B cell (primary cell): ENCODE measurements at regions not wholly inside any gene's neighbourhood (a gene's known extent, or its start where the extent isn't known, plus 50 kb on each side); places are given as distances from the start of the nearest gene placed in this dataset.

Experiments used
- ATAC-seq: fragments of 200-7000 bp; cut with Tn5 transposase; one replicate; pipeline ENCODE4 v1.10.0; 2021; ENCODE audit warnings: low read depth, mild to moderate bottlenecking, moderate number of reproducible peaks, moderate library complexity
- CTCF ChIA-PET: fragments of 350-600 bp; sonication (Branson Sonifier 250); formaldehyde crosslinking; loops from one replicate; lab custom pipeline; 2021; ENCODE audit warnings: antibody characterized with exemption, inconsistent platforms; lab: Charles Lee
- POLR2A ChIA-PET: fragments of 350-600 bp; sonication (Branson Sonifier 250); formaldehyde crosslinking; loops from one replicate; lab custom pipeline; 2021; ENCODE audit warnings: antibody characterized with exemption; lab: Charles Lee
- DNase-seq: peaks from one replicate; pipeline ENCODE4 v3.0.0; 2013
- H2AFZ ChIP-seq: 2 replicates; pipeline ENCODE4 v1.6.1; 2012; ENCODE audit warnings: mild to moderate bottlenecking, low read depth, low read length; ENCODE audit not compliant: insufficient read depth, poor library complexity, severe bottlenecking
- H3K27ac ChIP-seq, 2 donors: 1 replicate in 1 of 2; 2 replicates in 1 of 2; pipeline ENCODE4 v1.5.1; 2012 to 2013; ENCODE audit warnings: low read length in 2 of 2, mild to moderate bottlenecking in 2 of 2, moderate library complexity in 1 of 2
- H3K27me3 ChIP-seq, 4 experiments: fragments of 200-600 bp in 1 of 4; sonication (generic) in 1 of 4; replicated peaks in 1 of 4; 1 replicate in 2 of 4; 2 replicates in 2 of 4; pipeline versions ENCODE4 v1.6.1 to v1.7.0; 2013 to 2016; ENCODE audit warnings: low read length in 3 of 4, mild to moderate bottlenecking in 2 of 4, mixed read lengths in 1 of 4, moderate library complexity in 1 of 4; ENCODE audit not compliant: insufficient read depth in 4 of 4, control insufficient read depth in 3 of 4; ENCODE audit errors: control extremely low read depth in 1 of 4
- H3K36me3 ChIP-seq, 2 experiments: replicated peaks in 1 of 2; 1 replicate in 1 of 2; 2 replicates in 1 of 2; pipeline versions ENCODE4 v1.6.1 to v1.7.1; 2013; ENCODE audit warnings: low read length in 1 of 2; ENCODE audit not compliant: insufficient read depth in 2 of 2, control insufficient read depth in 1 of 2; ENCODE audit errors: control extremely low read depth in 1 of 2, extremely low read depth in 1 of 2
- H3K4me1 ChIP-seq, 2 donors: fragments of 200-600 bp in 1 of 2; sonication (generic) in 1 of 2; 1 replicate in 1 of 2; 2 replicates in 1 of 2; pipeline versions ENCODE4 v1.5.1 to v1.6.1; 2013 to 2017; ENCODE audit warnings: low read length in 2 of 2; ENCODE audit not compliant: control insufficient read depth in 2 of 2, insufficient read depth in 2 of 2
- H3K4me2 ChIP-seq: replicated peaks from 2 replicates; pipeline ENCODE3; 2012; ENCODE audit warnings: mild to moderate bottlenecking, low read depth, low read length; ENCODE audit not compliant: poor library complexity, severe bottlenecking
- H3K4me3 ChIP-seq, 5 experiments: fragments of 200-600 bp in 1 of 5; sonication (generic) in 1 of 5; 1 replicate in 3 of 5; 2 replicates in 2 of 5; pipeline versions ENCODE4 v1.5.1 to v1.7.0; 2011 to 2016; ENCODE audit warnings: low read length in 4 of 5, mild to moderate bottlenecking in 4 of 5, low read depth in 2 of 5, control low read depth in 1 of 5, moderate library complexity in 1 of 5; ENCODE audit not compliant: insufficient read depth in 1 of 5; ENCODE audit errors: control extremely low read depth in 1 of 5, extremely low read depth in 1 of 5
- H3K79me2 ChIP-seq: fragments of 200-600 bp; sonication (generic); one replicate; pipeline ENCODE4 v1.6.0; 2016; ENCODE audit warnings: low read length; ENCODE audit not compliant: control insufficient read depth, insufficient read depth
- H3K9ac ChIP-seq: fragments of 200-600 bp; sonication (generic); 2 replicates; pipeline ENCODE4 v1.6.1; 2017; ENCODE audit warnings: mild to moderate bottlenecking, low read length, moderate library complexity
- H3K9me3 ChIP-seq, 3 donors: one replicate each; pipeline versions ENCODE4 v1.6.1 to v1.7.1; 2013; ENCODE audit warnings: low read length in 2 of 3; ENCODE audit not compliant: control insufficient read depth in 2 of 3, insufficient read depth in 1 of 3; ENCODE audit errors: control extremely low read depth in 1 of 3
- H4K20me1 ChIP-seq: 2 replicates; pipeline ENCODE4 v1.6.0; 2012; ENCODE audit warnings: mild to moderate bottlenecking, low read length; ENCODE audit not compliant: insufficient read depth, control insufficient read depth, poor library complexity, severe bottlenecking
- H3K27ac Mint-ChIP-seq: one replicate; pipeline ENCODE4 v1.8.0; 2021; ENCODE audit warnings: mixed read lengths
- H3K27me3 Mint-ChIP-seq: one replicate; pipeline ENCODE4 v1.8.0; 2021; ENCODE audit warnings: mixed read lengths
- H3K4me1 Mint-ChIP-seq: one replicate; pipeline ENCODE4 v1.8.0; 2021; ENCODE audit warnings: mixed read lengths
- H3K4me3 Mint-ChIP-seq: one replicate; pipeline ENCODE4 v1.8.0; 2021; ENCODE audit warnings: mixed read lengths
- H3K9me3 Mint-ChIP-seq: one replicate; pipeline ENCODE4 v1.8.0; 2022; ENCODE audit warnings: mixed read lengths; ENCODE audit not compliant: insufficient read depth
- CTCF ChIP-seq: fragments of 200-600 bp; IDR thresholded peaks from one replicate; pipeline ENCODE4 v1.8.0; 2022; ENCODE audit warnings: antibody characterized with exemption, mild to moderate bottlenecking
- EZH2 ChIP-seq: IDR thresholded peaks from 2 replicates; pipeline ENCODE4 v1.6.1; 2012; ENCODE audit warnings: borderline replicate concordance, low read depth, mild to moderate bottlenecking, moderate library complexity, low read length; ENCODE audit not compliant: insufficient read depth, poor library complexity, severe bottlenecking
- WGBS: methylation state at CpG from one replicate; pipeline ENCODE4 v1.1.5; 2013; ENCODE audit warnings: missing lambda C conversion rate; ENCODE audit not compliant: insufficient coverage; 5-methylcytosine and 5-hydroxymethylcytosine counted together
- intact Hi-C: fragments of 100-400 bp; cut with micrococcal nuclease; formaldehyde crosslinking; loops from one replicate; pipeline ENCODE4 v1.10.0; 2022

GRCh38 chr12:131378176-131378842, 332.6 kb upstream of the SFSWAP start:
- H3K4me1 ChIP-seq = no peaks in the 10 kb centered on the region
- Mint-ChIP-seq H3K27ac (no peak overlapping the region), H3K27me3 (peaks cover 12% of the 10 kb centered on the region), H3K4me1 (no peaks in the 10 kb centered on the region), H3K4me3 (no peak overlapping the region), H3K9me3 (no peaks in the 10 kb centered on the region)
- POLR2A ChIA-PET = no interaction called here
- H2AFZ ChIP-seq = no peak overlapping the region
- no peak overlapping the region for H3K9ac ChIP-seq
- H4K20me1 ChIP-seq = no peaks in the 10 kb centered on the region
- CTCF ChIA-PET = no interaction called here
- DNase-seq (no peak), ATAC-seq (no peak)
- H3K9me3 ChIP-seq = no peaks in the 10 kb centered on the region
- H3K27me3 ChIP-seq = no peaks in the 10 kb centered on the region
- TF ChIP-seq CTCF = no peak
- TF ChIP-seq EZH2 = no peak
- H3K27ac ChIP-seq = no peak overlapping the region
- H3K79me2 ChIP-seq = no peaks in the 10 kb centered on the region
- no peaks in the 10 kb centered on the region for H3K36me3 ChIP-seq
- 94% methylated on average over 27 of the region's 29 CpGs for WGBS
- intact Hi-C loops = no loop called here
- H3K4me3 ChIP-seq = no peak overlapping the region
- no peak overlapping the region for H3K4me2 ChIP-seq

GRCh38 chr12:131378861-131379665, 331.8 kb upstream of the SFSWAP start:
- Mint-ChIP-seq H3K27ac (no peak overlapping the region), H3K27me3 (peaks cover 16% of the 10 kb centered on the region), H3K4me3 (no peak overlapping the region), H3K4me1 (no peaks in the 10 kb centered on the region), H3K9me3 (no peaks in the 10 kb centered on the region)
- ChIA-PET POLR2A (no interaction called here), CTCF (no interaction called here)
- Histone ChIP-seq H3K4me3 (no peak overlapping the region), H3K79me2 (no peaks in the 10 kb centered on the region), H3K27ac (no peak overlapping the region), H3K4me1 (no peaks in the 10 kb centered on the region), H3K36me3 (no peaks in the 10 kb centered on the region), H3K9me3 (no peaks in the 10 kb centered on the region), H3K4me2 (no peak overlapping the region), H2AFZ (no peak overlapping the region), H3K9ac (no peak overlapping the region), H3K27me3 (no peaks in the 10 kb centered on the region), H4K20me1 (no peaks in the 10 kb centered on the region)
- DNase-seq = no peak
- WGBS = 87% methylated on average over 31 of the region's 31 CpGs
- TF ChIP-seq EZH2 (no peak), CTCF (no peak)
- ATAC-seq = no peak
- intact Hi-C loops = no loop called here
